ENCODE measurements at regions not wholly inside any gene's neighbourhood (a gene's known extent, or its start where the extent isn't known, plus 50 kb on each side); places are given as distances from the start of the nearest gene placed in this dataset.

- TF ChIP-seq CTCF (tag by site-specific recombination; IDR thresholded peaks at IDR 0.05) (no peak), ZNF24 (tag by site-specific recombination; IDR thresholded peaks at IDR 0.05) (no peak), ZNF629 (tag by site-specific recombination; IDR thresholded peaks at IDR 0.05) (no peak), ZNF404 (tag by site-specific recombination; IDR thresholded peaks at IDR 0.05) (no peak), FEZF1 (tag by site-specific recombination; IDR thresholded peaks at IDR 0.05) (no peak), GFI1B (tag by site-specific recombination; IDR thresholded peaks at IDR 0.05) (no peak)
These were observed 531.8 kb upstream of the EYS start for GRCh38 chr6:66238851-66239250.

Measured in HEK293 (cell line).